Suprapubic skin (tissue), 4 donors: ENCODE measurements at regions not wholly inside any gene's neighbourhood (a gene's known extent, or its start where the extent isn't known, plus 50 kb on each side); places are given as distances from the start of the nearest gene placed in this dataset.

Source experiments
- CTCF ChIP-seq, 2 donors: fragments of 200-600 bp in 1 of 2; fragments of 450-650 bp in 1 of 2; sonication (generic) in 1 of 2; IDR thresholded peaks; one replicate each; pipeline ENCODE4 v1.5.1; 2016 to 2019; ENCODE audit warnings: antibody characterized with exemption in 2 of 2, mild to moderate bottlenecking in 1 of 2, moderate library complexity in 1 of 2
- EP300 ChIP-seq: sonication (generic); formaldehyde crosslinking; IDR thresholded peaks from one replicate; pipeline ENCODE4 v1.6.1; 2017; ENCODE audit warnings: antibody characterized with exemption
- POLR2A ChIP-seq, 2 donors: fragments of 450-650 bp; IDR thresholded peaks; one replicate each; pipeline ENCODE4 v1.6.1; 2017; ENCODE audit warnings: antibody characterized with exemption in 2 of 2, mild to moderate bottlenecking in 2 of 2, moderate library complexity in 2 of 2
- POLR2AphosphoS5 ChIP-seq, 3 donors: sonication (generic); formaldehyde crosslinking; IDR thresholded peaks; one replicate each; pipeline ENCODE4 v1.6.1; 2017; ENCODE audit warnings: antibody characterized with exemption in 3 of 3

- no peak for TF ChIP-seq POLR2AphosphoS5 (IDR thresholded peaks at IDR 0.05)
- no peak for TF ChIP-seq CTCF (IDR thresholded peaks at IDR 0.05)
- TF ChIP-seq POLR2A (IDR thresholded peaks at IDR 0.05): no peak
- TF ChIP-seq EP300: no peak
Observed at GRCh38 chr1:29977550-29977949, 741.2 kb downstream of the PTPRU start.
